NCI-H1417 (cell line): ENCODE measurements at regions not wholly inside any gene's neighbourhood (a gene's known extent, or its start where the extent isn't known, plus 50 kb on each side); places are given as distances from the start of the nearest gene placed in this dataset.

ENCODE experiments used
- DNase-seq, 3 experiments: peaks; one replicate each; lab custom pipeline; 2025; lab: John Stamatoyannopoulos, UW

GRCh38 chrX:150298841-150299551 lies 64.1 kb upstream of the MAMLD1 start:
- DNase-seq, result no peak

- no peak for DNase-seq
Measured at GRCh38 chrX:150299579-150299978, 63.5 kb upstream of the MAMLD1 start.

- no peak for DNase-seq
Measured at GRCh38 chrX:150303386-150304097, 59.6 kb upstream of the MAMLD1 start.

- DNase-seq, result no peak
Measured at GRCh38 chrX:150306002-150306401, 57.1 kb upstream of the MAMLD1 start.

- no peak for DNase-seq
Measured at GRCh38 chrX:150308041-150308440, 55.1 kb upstream of the MAMLD1 start.

- DNase-seq, result no peak
Measured at GRCh38 chrX:150308532-150309157, 54.5 kb upstream of the MAMLD1 start.

- no peak for DNase-seq
Measured at GRCh38 chrX:150310417-150310816, 52.7 kb upstream of the MAMLD1 start.

GRCh38 chrX:150310881-150311280 lies 52.2 kb upstream of the MAMLD1 start:
- DNase-seq, result no peak

- no peak for DNase-seq
Measured at GRCh38 chrX:150312931-150313330, 50.2 kb upstream of the MAMLD1 start.
